ENCODE measurements at regions not wholly inside any gene's neighbourhood (a gene's known extent, or its start where the extent isn't known, plus 50 kb on each side); places are given as distances from the start of the nearest gene placed in this dataset.

- TF ChIP-seq CTCF (IDR thresholded peaks at IDR 0.05) (no peak), POLR2A (IDR thresholded peaks at IDR 0.05) (no peak)
These were observed 1126.1 kb downstream of the TMEM121 start for GRCh38 chr14:106652494-106652893.

Data from testis (tissue), 2 donors.